ENCODE measurements at regions not wholly inside any gene's neighbourhood (a gene's known extent, or its start where the extent isn't known, plus 50 kb on each side); places are given as distances from the start of the nearest gene placed in this dataset.
"Not testable (repeated sequence)": the region's sequence is repeated elsewhere in the genome, so short reads cannot be mapped to it uniquely, and the experiment has no call there.

DNA sequence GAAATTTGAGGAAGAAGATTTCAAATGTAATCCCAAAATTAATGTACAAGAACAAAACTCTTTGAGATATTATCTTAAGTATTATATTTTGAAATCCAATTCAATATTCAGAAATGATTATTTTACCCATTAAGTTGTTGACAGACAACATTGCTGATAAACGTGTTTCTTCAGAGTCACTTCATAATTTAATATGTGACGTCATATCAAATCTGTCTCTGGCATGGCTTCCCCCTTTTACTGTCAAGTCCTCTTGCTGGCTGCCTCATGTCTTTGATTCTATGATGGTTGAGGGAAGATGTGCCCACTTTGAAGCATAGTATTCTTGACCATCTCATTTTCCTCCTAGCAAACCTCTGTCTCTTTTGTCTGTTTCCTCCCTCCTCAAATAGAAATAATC is 1257.1 kb upstream of the GOT2 start:
- ATAC-seq (no peak), DNase-seq (no peak)

DNA sequence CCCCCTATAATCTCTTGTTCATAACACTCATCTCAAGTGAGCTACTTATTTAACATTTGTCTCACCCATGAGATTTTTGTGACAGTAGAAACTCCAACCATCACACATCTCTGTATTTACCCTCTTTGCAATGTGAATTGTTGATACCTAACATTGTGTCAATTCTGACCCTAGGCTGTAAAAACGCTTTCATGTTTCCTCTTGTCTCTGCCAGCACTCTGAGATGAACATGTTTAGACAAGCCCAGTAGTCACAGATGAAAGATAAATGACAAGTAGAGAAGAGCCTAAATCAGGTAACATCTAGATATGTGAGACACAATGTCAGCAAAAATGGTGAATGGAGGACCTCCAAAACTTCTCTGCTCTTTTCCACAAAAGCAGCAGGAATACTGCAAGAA is 1254.5 kb upstream of the GOT2 start:
- no peak for DNase-seq
- no peak for ATAC-seq

- DNase-seq = no peak
These were observed 1241.8 kb upstream of the GOT2 start for GRCh38 chr16:59975953-59976352.

DNA sequence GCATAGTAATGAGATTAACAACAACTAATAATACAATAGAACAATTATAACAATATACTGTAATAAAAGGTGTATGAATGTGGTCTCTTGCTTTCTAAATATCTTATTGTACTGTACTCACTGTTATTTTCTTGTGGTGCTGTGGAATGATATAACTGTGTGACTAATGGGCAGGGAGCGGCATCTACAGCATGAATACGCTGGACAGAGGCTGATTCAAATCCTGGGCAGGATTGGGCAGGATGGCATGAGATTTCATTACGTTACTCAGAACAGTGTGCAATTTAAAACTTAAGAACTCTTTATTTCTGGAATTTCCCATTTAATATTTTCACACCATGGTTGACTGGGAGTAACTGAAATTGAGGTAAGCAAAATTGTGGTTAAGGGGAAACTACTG is 1239.8 kb upstream of the GOT2 start:
- DNase-seq = no peak
- no peak for ATAC-seq

More at GRCh38 chr16:59975953-59976352, 1241.8 kb upstream of the GOT2 start:
- ATAC-seq = no peak

- ATAC-seq = no peak
These were observed 1237.1 kb upstream of the GOT2 start for GRCh38 chr16:59971264-59971663.

DNA sequence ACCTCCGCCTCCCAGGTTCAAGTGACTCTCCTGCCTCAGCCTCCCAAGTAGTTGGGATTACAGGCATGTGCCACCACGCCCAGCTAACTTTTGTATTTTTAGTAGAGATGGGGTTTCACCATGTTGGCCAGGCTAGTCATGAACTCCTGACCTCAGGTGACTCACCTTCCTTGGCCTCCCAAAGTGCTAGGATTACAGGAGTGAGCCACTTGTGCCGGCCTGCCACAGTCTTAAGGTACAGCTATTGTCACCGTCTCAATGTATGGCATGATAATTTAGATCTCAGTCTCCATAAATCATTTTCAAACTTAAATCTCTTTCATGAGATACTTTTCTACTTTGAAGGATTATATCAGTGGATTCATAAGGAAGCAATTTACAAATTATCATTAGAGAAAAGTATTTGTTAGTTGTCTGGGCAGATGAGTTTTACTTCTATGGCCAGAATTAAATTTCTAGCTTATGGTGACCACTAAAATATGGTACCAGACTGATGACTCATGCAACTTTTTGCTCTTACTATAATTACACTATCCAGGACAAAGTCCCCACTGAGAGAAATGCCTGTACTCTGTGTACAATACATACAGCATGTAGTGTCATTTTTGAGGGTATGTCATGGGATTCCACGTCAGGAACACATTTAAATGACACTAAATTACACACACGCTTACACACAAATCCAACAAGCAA is 1230.3 kb upstream of the GOT2 start:
- DNase-seq (no peak), ATAC-seq (no peak)

More at GRCh38 chr16:59971264-59971663, 1237.1 kb upstream of the GOT2 start:
- no peak for DNase-seq

GRCh38 chr16:59959311-59959710 is 1225.2 kb upstream of the GOT2 start:
- DNase-seq (no peak), ATAC-seq (no peak)

DNA sequence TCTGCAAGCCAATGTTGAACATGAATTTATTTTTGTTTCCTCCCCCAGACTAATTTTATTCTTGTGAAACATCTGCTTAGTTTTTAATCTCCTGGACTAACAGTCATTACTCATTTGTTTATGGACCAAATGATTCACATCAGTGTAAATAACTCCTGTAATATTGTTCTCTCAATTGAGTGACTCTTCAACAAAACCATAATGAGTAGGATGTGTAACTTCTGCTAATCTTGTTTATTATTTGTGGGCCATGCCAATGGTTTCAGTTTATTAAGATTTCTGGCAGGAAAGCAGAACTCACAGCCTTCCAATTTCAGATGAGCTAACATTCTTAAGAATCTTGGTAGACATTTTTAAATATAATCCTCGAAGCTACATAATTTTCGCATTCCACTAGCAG is 1216.3 kb upstream of the GOT2 start:
- ATAC-seq = no peak
- no peak for DNase-seq

DNA sequence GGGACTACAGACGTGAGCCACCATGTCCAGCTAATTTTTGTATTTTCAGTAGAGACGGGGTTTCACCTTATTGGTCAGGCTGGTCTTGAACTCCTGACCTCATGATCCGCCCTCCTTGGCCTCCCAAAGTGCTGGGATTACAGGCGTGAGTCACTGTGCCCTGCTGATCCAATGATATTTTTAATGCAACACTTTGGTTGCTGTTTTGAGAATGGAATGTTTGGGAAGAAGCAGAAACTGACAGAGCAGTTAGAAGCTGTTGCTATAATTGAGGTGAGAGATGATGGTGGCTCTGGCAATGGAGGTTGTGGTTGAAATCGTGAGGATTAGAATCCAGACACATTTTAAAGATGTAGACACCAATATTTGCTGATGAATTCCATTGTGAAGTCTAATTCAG is 1209.9 kb upstream of the GOT2 start:
- ATAC-seq = not testable (repeated sequence)

GRCh38 chr16:59941594-59941993 is 1207.5 kb upstream of the GOT2 start:
- ATAC-seq (no peak), DNase-seq (no peak)

More for the DNA sequence above, 1209.9 kb upstream of the GOT2 start:
- DNase-seq = not testable (repeated sequence)

- DNase-seq (no peak), ATAC-seq (no peak)
These were observed 1185.9 kb upstream of the GOT2 start for GRCh38 chr16:59920054-59920453.

DNA sequence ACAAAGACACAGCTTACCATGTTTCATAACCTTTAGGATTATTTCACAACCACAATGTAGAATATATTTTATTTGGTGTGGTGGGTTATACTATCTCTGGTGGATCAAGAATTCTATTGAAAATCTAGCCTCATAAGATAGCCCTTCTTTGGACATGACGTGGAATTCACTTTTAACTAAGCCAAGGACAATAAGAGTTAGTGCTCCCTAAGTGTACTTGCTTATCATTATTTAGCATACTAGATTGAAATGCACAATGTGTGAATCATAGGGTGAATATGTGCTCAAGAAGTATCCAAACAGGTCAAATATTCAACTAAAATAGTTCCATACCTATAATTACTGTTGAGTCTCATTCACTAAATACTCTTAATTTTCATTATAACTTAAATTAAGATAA is 1179.5 kb upstream of the GOT2 start:
- ATAC-seq (no peak), DNase-seq (no peak)

DNA sequence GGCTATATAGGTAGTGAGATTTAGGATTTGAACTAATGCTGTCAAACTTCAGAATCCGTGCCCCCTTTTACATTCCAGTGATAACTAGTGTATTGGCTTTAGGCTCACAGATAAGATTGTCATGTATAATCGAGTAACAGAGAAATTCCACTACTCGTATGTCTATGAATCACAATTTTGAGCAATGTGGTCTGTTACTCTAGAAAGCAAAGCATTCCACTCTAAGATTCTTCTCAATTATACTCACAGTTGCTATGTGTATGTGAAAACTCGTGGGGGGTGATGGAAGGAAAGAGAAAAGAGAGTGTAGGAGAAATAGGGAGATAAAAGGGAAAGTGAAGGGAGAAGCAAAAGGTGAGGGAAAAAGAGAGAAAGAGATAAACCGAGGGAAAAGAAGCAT is 1175.1 kb upstream of the GOT2 start:
- ATAC-seq = no peak
- no peak for DNase-seq

- ATAC-seq (no peak), DNase-seq (no peak)
These were observed 1173.5 kb upstream of the GOT2 start for GRCh38 chr16:59907611-59908010.

DNA sequence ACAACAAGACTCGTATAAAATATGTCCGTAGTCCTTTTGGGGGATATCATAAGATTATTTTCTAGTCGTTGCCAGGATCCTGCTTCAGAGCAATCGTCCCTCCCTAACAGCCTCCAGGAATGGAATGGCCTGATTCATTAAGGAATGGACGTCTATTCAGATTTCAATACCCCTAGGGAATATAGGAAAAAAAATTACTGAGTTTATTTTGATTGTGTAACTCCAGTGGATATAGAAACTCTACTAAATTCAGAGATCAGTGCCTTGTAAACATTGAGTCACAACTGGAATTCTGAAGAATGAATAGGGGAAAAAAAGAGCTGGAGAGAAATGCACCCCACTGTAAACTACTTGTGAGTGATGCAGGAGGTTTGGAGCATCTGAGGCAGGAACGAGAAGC is 1171.5 kb upstream of the GOT2 start:
- ATAC-seq (no peak), DNase-seq (no peak)

- DNase-seq (no peak), ATAC-seq (no peak)
These were observed 1171.0 kb upstream of the GOT2 start for GRCh38 chr16:59905131-59905530.

- DNase-seq = no peak
These were observed 1165.8 kb upstream of the GOT2 start for GRCh38 chr16:59899940-59900339.

DNA sequence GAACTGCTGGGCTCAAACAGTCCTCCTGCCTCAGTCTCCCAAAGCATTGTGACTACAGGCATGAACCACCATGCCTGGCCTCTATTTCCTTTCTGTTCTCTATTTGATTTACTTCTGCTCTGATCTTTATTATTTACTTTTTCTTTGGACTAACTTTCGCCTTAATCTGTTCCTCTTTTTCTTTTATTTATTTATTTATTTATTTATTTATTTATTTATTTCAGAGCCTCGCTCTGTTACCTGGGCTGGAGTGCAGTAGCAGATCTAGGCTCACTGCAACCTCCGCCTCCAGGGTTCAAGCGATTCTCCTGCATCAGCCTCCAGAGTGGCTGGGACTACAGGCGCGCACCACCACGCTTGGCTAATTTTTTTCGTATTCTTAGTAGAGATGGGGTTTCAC is 1158.3 kb upstream of the GOT2 start:
- DNase-seq (no peak), ATAC-seq (no peak)

More at GRCh38 chr16:59899940-59900339, 1165.8 kb upstream of the GOT2 start:
- no peak for ATAC-seq

- no peak for DNase-seq
These were observed 1153.7 kb upstream of the GOT2 start for GRCh38 chr16:59887856-59888255.

DNA sequence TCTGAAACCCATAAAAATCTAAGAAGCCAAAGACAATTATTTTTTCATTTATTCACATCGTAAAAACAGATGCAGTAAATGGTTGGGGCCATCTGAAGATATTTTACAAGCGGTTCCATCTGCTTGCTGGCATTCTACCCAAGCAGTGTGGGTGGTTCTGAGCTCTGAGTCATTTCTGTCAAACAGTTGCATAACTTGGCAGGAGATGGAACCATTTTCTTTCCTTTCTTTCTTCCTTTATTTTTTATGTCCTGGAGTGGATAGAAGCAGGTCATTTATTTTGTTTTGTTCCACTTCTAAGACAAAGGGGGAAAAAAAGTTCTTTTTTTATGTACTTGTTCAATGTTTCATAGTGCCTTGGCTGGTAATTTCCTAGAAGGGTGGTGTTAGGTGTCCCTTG is 1151.9 kb upstream of the GOT2 start:
- DNase-seq (no peak), ATAC-seq (no peak)

More at GRCh38 chr16:59887856-59888255, 1153.7 kb upstream of the GOT2 start:
- ATAC-seq = no peak

DNA sequence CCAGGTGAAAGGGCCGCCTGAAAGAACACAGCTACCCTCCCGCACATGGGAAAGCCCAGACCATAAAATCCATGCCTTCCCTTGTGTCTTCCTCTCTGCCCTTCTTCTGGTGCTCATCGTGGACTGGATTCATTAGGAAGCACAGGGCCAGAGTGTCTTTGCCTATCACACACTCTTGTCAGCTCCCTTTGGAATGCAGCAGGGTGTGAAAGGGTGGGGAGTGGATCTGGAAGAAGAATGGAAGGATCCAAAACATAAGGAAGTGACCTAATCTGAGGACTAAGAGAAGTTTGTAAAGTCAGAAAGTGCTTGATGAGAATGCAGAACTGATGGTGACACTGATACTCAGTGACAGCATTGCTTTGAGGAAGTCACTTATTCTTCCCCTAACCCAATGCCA is 1147.3 kb upstream of the GOT2 start:
- ATAC-seq (no peak), DNase-seq (no peak)

- ATAC-seq (no peak), DNase-seq (no peak)
These were observed 1146.5 kb upstream of the GOT2 start for GRCh38 chr16:59880611-59881010.

DNA sequence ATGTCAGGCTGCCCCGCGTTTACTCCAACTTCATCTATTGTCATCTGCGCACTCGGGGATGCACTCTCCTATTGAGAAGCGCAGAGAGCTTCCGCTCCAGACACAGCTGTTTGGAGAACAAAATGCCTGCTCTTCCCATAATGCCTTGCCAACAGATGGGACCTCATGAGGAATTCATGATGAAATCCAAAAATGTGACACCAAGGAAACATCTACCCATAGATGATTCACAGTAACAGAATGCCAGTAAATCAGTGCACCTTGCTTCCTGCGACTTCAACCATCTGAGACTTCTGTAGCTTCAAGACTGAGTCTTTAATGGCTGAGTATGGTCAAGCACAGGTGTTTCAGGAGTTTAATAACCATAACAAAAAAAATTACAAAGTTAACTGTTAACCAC is 1144.9 kb upstream of the GOT2 start:
- no peak for ATAC-seq

DNA sequence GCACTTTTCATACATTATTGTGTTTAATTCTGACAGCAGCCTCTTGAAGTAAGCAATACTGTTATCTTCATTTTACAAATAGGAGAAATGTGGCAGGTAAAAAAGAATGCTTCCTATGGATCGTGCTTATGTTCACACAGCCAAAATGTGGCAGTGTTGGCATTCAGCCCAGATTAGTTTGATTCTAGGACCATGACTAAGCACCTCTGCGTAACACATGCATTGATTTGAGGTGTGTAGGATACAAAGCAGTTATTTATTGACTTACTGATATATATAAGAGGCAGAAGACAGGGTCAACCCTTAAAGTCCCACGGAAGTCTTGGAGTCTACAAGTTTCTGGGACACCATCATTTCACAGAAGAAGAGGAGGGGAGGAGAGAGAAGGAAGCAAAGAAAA is 1144.4 kb upstream of the GOT2 start:
- DNase-seq (no peak), ATAC-seq (no peak)

More for the DNA sequence above, 1144.9 kb upstream of the GOT2 start:
- DNase-seq = no peak
